GM21619 (cell line): ENCODE measurements at regions not wholly inside any gene's neighbourhood (a gene's known extent, or its start where the extent isn't known, plus 50 kb on each side); places are given as distances from the start of the nearest gene placed in this dataset.
"Not testable (repeated sequence)": the region's sequence is repeated elsewhere in the genome, so short reads cannot be mapped to it uniquely, and the experiment has no call there.

ENCODE experiments used
- ATAC-seq: cut with Tn5 transposase; IDR thresholded peaks from one replicate; pipeline ENCODE4 v1.9.1; 2021; ENCODE audit not compliant: unreplicated experiment

DNA sequence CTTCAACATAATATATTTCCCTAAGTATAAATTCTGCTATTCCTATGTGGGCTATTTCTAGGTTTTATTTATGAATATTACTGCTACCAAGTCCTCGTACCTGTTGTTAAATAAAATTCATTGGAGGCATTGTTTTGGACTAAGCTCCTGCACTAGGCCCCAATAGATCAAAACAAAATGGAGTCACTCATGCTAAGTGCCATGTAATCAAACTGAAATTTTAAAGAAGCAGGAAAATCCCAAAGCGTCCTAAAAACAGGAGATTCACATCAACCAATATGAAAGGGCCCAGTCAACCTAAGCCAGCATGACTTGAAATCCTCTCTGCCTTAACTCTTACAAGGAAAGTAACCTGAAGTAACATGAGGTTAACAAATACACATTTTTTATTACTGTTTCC lies 743.2 kb downstream of the TRAM1L1 start:
- no peak for ATAC-seq

- ATAC-seq = no peak
These were observed 752.9 kb downstream of the TRAM1L1 start for GRCh38 chr4:116332508-116332907.

- ATAC-seq = no peak
These were observed 757.0 kb downstream of the TRAM1L1 start for GRCh38 chr4:116328261-116328860.

DNA sequence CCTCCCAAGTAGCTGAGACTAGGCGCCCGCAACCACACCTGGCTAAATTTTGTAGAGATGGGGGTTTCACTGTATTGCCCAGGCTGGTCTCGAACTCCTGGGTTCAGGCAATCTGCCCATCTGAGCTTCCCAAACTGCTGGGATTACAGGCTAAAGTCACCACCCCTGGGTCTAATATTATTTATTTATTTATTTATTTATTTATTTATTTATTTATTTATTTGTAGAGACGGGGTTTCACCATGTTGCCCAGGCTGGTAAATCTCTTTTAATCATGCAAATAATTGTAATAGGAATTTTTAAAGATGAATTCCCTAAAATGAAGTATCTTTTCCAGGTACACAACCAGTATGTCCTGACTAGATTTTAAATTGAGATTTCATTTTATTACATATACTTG lies 761.8 kb downstream of the TRAM1L1 start:
- no peak for ATAC-seq

DNA sequence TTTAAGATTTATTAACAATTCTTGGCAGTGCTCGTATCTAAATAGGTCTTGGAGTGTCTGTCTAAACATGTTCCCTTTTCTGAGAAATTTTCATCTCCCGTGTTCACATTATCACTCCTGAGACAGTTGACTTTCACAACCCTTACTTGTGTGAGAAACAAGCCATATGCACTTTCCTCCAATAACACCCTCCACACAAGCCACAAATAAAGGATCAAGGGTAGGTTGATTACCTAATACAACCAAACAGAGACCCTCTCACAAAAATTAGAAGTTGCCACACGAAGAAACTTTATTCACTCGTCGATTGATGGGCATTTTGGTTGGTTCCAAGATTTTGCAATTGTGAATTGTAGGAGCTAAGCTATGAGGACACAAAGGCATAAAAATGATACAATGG lies 763.9 kb downstream of the TRAM1L1 start:
- no peak for ATAC-seq

DNA sequence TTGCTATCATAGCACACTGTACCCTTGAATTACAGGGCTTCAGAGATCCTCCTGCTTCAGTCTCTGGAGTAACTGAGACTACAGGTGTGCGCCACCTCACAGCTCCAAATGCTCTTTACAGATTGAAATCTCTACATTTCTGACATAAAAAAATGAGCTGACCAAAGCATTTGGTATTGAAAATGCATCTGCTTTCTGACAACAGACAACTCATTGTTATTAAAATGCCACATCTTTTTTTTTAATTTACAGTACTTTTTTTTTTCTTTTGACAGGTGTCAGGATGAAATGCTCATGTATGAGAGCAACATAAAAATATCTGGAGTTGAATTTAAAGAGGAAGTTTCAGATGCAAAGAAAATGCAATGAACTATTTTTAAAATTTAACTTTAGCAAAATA lies 764.5 kb downstream of the TRAM1L1 start:
- no peak for ATAC-seq

GRCh38 chr4:116303736-116304188 lies 781.6 kb downstream of the TRAM1L1 start:
- ATAC-seq = no peak

- ATAC-seq = no peak
These were observed 782.2 kb downstream of the TRAM1L1 start for GRCh38 chr4:116302990-116303735.

DNA sequence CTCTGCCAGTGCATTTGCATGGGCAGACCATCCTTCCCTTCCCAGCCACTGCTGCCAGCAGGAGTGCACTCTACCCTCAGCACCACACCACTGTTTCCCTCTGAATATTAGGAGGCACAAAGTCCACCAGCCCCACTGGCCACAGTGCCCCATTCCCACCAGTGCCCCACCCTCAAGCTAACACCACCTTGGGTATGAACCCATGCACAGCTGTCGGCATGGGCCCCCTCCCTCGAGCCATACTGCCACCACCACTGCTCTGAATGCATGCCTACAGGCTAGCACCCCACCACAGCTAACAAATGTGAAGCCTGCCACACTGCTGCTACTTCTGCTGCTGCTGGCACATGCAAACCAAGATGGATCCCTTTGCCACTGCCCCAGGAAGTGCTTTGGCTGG lies 810.4 kb downstream of the TRAM1L1 start:
- no peak for ATAC-seq

- no peak for ATAC-seq
These were observed 813.0 kb downstream of the TRAM1L1 start for GRCh38 chr4:116272336-116272735.

- not testable (repeated sequence) for ATAC-seq
These were observed 824.4 kb downstream of the TRAM1L1 start for GRCh38 chr4:116260931-116261330.

DNA sequence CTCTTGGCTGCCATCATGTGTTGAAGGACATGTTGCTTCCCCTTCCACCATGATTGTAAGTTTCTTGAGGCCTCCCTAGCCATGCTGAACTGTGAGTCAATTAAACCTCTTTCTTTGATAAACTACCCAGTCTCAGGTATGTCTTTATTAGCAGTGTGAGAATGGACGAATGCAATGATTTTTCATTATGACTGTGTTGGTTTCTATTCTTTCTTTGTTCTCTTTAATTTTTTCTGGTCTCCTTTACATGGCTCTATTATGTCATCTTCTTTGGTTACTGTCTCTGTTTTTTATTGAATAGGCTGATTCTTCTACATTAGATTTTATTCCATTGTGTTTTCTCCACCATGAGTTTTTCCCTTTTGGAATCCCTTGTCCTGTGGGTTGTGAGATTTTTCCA lies 840.6 kb downstream of the TRAM1L1 start:
- no peak for ATAC-seq

GRCh38 chr4:116243431-116243830 lies 841.9 kb downstream of the TRAM1L1 start:
- ATAC-seq = no peak

GRCh38 chr4:116233971-116234370 lies 851.4 kb downstream of the TRAM1L1 start:
- no peak for ATAC-seq

- ATAC-seq = not testable (repeated sequence)
These were observed 853.4 kb downstream of the TRAM1L1 start for GRCh38 chr4:116231999-116232398.

DNA sequence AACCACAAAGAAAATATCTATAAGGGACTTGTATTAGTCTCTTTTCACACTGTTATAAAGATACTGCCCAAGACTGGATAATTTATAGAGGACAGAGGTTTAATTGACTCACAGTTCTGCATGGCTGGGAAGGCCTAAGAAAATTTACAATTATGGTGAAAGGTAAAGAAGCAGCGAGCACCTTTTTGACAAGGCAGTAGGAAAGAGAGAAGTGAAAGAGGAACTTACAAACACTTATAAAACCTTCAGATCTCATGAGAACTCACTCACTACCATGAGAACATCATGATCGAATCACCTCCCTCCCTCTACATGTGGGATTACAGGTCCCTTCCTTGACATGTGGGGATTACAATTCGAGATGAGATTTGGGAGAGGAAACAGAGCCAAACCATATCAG lies 856.0 kb downstream of the TRAM1L1 start:
- no peak for ATAC-seq

GRCh38 chr4:116223040-116223732 lies 862.2 kb downstream of the TRAM1L1 start:
- no peak for ATAC-seq

- no peak for ATAC-seq
These were observed 867.6 kb downstream of the TRAM1L1 start for GRCh38 chr4:116217781-116218180.

GRCh38 chr4:116215622-116216021 lies 869.8 kb downstream of the TRAM1L1 start:
- no peak for ATAC-seq

DNA sequence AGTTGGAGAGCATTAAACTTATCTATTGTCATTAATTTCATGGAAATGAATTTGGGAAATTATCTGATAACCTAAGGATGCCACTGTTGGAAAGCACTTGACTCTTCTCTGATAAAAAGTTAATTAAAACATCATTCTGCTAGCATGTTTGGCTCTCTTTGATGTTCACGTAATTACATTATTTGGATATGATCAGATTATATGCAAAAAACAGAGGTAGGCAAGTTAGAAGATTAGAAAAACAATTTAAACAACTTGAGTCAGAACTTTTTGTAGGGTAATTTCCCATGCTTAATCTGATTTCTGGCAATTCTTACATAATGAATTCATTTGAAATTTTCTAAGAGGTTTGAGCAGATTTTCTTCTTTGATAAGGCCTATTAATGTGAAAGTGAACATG lies 882.9 kb downstream of the TRAM1L1 start:
- ATAC-seq = no peak

GRCh38 chr4:116197317-116197809 lies 888.0 kb downstream of the TRAM1L1 start:
- no peak for ATAC-seq

DNA sequence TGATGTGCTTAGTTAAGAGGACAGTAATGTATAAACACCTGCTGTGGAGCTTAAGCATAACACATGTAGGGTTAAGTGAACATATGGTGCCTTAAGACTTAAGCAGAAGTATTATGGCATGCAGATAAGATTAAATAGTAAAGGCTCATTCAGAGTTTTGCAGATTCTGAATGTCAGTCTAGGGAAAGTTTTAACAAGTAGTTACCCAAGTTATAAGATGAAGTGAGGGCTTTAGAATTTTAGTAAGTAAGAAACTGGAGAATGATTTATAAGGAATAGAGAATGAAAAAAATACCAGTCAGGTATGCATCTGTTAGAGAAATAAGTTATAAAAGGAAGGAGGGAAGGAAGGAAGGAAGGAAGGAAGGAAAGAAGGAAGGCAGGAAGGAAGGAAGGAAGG lies 902.1 kb downstream of the TRAM1L1 start:
- no peak for ATAC-seq
